HG03565 (cell line): ENCODE measurements at regions not wholly inside any gene's neighbourhood (a gene's known extent, or its start where the extent isn't known, plus 50 kb on each side); places are given as distances from the start of the nearest gene placed in this dataset.

Experiments used
- ATAC-seq: cut with Tn5 transposase; IDR thresholded peaks from one replicate; pipeline ENCODE4 v1.9.1; 2021; ENCODE audit warnings: mild to moderate bottlenecking, moderate library complexity; ENCODE audit not compliant: unreplicated experiment

DNA sequence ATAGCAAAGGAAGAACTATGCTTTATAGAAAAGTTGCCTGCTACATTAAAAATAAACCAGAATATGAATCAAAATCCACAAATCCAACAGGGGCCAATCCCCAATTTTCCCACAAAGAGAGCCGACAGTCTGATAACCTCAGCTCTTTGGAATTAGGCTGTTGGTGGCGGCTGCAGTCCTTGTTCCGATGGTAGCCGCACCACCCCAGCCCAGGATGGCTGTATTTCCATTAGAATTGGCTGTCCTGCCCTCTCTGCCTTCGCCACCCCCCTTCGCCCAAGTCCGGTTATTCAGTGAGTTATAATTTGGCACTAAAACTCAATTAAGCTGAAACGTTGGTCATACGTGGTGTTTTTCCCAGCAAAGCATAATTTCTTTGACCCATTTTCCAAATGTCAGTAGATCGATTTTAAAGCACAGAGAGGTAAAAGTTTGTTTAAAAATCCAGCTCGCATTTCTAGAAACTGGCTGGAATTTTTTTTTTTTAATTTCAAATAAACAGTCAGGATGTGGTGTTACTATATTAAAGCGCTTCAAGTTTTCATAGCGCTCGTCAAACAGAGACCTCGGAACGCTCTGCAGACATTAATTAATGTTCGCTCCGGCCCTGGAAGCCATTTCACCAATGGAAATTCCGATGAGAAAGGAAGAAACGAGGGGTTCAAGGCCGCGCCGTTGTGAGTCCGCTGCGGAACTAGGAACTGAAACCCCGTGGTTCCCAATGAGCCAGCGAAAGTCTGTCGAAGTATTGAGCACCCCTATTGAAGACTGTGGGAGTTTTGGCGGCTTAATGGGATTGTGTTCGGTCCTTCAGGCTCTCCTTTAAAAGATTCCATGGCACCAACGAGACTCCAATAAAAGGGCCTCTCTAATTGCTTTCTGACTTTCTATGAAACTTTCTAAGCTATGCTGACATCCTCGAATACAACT is 104.8 kb upstream of the DIO3 start:
- no peak for ATAC-seq

DNA sequence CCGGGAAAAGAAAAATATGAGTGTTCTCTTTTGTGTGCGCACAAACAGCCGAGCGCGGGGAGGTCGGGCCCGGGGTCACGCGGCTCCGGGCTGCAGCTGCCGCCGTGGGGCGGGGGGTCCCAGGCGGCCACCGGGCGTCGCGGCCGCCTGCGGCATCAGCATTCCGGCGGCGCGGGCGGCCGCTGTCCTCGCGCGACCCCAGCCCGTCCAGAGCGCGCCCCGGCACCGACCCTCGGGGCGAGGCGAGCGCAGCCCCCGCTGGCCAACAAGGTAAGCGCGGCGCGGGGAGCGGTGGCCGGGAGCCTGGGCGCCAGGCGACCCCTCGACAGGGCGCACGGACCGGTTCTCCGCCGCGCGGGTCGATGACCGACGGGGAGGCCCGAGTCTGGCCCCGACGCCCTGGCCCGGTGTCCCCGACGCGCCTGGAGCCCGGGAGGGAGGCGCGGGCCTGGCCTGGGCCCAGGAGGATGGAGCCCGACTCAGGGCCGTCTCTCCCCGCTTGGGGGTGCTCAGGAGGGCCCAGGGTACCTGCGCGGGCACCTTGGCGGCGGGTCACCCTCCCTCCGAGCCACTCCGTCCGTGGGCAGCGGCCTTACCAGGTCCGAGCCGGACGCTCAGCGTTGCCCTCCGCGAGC is 103.9 kb upstream of the DIO3 start:
- no peak for ATAC-seq

DNA sequence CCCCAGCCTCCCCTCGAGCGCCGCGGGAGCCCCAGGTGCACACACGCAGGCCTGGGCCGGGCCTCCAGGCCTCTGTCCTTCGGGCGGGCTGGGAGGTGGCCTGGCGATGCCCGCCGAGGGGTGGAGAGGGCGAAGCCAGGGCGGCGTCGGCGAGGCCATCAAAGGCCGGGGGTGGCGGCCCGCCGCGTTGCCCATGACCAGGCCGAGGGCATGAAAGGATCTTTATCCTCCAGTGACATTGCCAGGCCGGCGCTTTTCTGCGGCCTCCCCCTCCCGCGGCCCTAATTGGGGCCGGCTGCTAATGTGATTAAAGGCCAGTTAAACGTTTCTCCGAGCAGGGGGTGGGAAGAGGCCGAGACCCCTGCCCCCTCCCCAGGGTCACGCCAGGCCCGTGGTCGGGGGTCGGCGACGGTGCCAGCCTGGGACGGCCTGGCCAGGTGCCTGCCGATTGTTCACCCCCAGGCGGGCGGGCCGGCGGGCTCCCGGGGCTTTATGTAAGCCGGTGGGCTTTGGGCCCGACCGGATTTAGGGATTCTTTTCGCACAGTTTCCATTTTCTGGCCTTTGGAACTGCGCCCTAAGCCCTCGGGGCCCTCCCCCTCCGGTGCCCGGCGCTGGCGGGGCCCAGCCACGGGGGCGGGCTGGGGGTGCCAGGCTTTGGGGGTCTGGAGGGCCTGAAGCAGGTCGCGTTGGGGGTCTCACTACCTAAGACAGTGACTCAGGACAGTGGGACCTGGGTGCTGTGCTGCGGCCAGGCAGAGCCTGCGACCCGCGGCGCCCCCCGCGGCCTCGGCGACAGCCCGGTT is 103.2 kb upstream of the DIO3 start:
- no peak for ATAC-seq

DNA sequence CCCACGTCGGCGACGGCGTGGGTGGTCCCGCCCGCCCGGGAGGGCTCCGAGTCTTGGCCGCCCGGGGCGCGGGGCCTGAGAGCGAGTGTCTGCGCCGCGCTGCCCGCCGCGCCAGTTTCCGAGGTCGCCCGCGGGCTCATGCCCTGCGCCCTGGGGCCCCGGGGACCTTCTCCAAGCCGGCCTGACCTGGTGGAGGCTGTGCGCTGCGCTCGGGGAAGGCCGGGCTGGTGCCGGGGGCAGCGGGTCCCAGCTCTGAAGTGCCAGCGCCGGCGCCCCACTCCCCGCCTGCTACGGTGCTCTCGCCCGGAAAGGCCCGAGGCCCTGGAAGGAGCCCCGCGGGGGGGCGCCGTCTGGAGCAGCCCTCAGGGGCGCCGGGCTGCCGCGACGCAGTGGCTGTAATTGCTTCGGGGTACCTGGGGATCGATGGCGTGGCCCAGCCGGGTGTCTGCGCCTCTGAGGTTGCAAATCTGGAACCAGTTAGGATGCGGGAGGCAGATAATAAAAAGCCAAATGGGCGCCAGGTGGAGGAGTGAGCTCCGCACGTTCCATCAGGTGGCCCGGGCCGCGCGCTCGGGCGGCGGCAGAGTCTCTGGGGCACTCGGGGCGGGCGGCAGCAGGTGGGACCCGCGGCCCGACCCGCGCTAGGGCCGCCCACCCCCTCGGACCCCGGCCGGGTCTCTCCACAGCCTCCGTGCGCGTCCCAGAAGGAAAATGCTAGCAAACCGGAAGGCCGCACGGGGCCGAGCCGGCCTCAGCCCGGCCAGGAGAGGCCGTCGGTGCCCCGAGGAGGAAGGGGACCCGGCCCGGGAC is 102.3 kb upstream of the DIO3 start:
- ATAC-seq, result no peak

DNA sequence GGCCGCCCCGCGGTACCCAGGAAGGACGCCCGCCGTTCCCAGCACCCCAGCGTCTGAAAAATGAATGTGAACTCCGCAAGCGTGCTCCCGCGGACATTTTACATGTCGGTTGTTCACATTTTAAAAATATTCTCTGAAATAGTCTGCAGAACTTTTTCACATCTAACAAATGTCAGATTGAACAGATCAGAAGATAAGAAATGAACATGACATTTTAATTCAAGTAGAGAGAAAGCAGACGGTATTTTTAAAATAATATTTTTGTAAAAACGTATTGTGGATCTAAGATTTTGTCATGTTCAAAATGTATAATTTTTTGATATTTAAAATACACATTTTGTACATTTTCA is 101.8 kb upstream of the DIO3 start:
- ATAC-seq, result no peak

DNA sequence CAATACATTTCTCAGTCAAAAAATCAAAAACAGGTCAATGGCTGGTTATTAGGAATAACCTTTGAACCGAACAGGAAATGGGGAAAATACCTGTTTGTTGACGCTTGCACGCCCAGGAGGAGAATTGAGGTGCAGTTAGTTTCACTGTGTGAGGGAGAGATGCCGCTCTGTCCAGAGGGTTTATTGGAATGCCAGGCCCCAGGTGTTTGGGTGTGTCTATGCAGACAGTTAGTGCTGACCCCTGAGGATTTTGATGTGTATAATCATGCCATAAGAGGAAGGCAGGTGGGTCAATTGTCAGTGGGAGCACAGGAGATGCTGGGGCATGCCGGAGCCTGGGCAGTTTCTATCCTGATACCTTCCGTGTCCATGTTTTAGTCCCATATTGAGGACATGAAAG is 100.8 kb upstream of the DIO3 start:
- no peak for ATAC-seq

DNA sequence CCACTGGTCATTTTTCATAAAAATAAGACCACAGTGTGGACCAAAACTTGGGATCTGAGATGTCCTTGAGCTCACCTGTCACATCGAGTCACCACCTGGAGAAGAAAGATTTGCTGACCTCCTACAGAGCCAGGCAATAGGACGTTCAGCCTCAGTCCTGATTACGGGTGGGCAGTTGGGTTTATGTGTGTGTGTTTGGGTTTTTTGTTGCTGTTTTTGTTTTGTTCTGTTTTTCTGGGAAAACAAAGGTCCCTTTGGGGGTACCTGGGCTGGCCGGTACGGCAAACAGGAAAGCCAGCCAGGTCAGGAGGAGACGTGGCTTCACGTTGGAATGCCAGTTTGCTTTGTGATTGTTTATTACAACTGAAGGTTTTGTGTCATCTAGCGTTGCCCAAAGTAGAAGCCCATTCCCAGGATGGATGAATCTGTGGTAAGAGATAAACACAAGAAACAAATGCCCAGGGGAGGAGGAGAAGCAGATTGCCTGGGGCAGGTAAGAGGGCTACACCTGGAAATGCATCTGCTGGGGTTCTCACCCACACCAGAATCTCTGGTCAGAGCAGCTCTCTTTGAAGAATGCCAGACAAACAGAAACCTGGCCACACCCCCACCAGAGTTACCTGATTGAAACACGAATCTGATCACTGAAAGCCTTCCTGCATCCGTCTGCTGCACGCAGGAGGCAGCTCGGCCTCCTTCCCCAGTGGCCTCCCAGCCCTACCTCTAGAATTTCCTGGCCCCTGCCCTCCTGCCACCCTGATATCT is 100.1 kb upstream of the DIO3 start:
- no peak for ATAC-seq

DNA sequence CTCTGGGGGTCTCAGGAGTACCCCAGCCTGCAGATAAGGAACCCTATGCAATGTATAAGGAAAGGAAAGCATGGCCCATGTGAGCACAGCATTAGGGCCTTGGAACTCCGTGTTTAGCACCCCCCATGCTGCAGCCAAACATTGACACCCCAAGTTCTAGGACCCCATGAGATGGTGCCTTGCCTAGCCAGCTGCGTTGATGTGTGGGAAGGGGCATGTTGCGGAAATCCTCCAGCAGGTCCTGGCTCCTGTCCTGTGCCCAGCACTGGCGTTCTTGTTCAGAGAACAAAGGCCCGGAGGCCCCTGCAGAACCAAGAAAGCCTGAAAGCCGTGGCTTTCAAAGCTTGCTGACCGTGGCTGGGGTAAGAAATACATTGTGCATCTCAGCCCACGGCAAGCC is 99.4 kb upstream of the DIO3 start:
- no peak for ATAC-seq

DNA sequence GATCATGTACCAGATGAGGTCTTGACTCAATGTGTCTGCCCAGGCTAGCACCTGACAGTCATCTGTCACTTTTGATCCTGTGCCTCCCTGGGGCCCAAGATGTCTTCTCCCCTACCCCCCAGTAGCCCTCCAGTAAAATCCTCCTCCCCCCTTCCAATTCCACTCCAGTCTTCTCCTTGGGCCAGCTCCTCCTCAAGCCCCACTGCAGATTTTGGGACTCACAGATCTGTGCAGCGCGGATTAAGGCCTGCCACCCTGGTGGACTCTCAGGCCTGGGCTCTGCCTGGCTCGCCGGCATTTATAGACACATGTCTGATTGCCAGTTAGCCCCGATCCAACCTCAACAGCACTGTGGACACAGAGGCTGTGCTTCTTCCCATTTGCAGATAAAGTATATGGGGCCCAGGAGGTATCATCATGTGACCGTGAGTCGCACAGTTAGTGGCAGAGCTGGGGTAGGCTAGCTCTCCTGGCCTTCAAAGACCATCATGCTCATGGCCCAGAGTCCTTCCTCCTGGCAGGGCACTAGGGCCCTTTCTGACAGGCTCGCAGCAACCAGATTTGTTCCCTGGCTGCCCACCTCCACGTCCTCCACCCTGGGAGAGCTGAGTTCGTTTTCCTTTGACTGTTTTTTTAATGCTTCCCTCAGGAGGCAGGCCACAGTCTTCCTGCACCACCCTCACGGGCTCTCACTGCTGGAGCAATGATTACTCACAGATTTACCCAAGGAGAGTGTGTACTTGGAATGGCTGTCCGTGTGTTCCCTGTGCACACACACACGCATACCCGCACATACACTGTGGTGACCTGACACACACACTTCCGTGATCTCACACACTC is 98.3 kb upstream of the DIO3 start:
- no peak for ATAC-seq

DNA sequence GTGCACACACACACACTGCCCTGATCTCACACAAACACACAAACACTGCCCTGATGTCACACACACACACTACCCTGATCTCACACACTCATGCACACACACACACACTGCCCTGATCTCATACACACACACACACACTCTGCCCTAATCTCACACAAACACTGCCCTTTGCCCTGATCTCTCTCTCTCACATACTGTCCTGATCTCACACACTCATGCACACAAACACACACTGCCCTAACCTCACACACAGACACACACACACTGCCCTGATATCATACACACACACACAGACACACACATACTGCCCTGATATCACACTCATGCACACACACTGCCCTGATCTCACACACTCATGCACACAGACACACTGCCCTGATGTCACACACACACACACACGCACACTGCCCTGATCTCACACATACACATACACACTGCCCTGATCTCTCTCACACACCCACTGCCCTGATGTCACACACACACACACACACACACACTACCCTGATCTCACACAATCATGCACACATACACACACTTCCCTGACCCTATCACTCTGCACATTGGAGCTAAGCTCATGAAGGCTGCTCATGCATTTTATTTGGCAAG is 97.6 kb upstream of the DIO3 start:
- no peak for ATAC-seq

DNA sequence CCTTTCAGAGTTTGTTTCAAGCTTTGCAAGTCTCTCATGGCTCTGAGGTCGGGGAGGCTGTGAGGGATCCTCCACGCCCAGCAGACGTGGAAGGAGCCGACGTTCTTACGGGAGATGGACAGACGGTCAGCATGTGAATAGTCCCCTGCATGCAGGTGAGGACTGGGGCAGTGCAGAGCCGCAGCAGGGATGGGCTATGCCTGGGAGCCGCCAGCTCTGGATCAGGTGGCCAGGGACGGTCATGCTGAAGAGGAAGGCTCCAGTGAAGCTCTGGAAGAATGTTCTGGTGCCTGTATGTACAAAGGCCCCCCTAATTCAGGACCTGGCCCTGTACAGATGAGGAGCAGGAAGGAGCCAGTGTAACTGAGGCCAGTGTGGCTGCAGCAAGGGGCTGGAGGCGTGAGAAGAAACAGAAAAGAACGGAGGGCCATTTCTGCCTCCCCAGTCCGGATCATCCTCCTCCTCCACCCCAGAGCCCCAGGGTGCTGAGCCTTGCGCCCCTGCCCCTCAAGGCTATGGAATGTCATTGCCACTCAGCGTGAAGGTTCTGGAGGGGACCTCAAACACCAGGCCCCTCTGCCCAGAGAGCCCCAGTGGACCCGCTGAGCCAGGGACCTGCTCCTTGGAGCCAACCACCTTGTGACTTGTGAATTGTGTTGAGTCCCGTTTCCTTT is 96.8 kb upstream of the DIO3 start:
- no peak for ATAC-seq

DNA sequence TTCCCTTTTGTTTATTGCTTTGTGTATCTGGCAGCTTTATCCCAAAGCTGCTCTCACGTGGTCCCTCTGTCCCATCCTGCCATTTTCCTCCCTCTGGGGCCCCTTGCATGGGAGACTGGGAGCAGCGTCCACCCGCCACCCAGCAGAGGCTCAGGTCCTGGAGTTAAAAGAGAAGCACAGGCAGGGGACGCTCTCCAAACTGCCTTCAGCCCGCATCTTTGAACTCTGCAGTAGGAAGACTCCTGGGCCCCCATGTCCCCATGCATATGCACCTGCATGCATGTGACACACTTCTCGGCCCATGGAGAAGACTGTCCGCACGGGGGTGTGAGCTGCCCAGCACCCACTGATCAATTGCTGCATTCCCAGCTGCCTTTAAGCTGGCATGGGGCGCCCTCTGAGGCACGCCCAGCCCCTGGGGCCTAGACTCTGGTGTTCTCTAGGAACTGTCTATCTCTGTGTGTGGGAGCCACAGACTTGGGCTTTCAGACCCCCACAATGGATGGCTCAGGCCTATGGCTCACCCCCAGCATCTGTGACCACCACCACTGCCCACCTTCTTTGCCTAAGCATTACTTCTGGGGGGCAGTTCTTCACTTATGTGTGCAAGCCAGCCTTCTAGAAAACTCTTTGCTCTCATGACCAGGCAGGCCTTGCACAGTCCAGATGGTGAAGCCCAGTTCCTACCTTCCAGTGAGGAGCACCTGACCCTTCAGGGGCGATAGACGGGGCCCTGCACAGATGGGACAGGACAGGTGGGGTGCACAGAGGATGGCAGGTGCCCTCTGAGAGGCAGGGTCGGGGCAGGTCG is 96.1 kb upstream of the DIO3 start:
- ATAC-seq, result no peak

DNA sequence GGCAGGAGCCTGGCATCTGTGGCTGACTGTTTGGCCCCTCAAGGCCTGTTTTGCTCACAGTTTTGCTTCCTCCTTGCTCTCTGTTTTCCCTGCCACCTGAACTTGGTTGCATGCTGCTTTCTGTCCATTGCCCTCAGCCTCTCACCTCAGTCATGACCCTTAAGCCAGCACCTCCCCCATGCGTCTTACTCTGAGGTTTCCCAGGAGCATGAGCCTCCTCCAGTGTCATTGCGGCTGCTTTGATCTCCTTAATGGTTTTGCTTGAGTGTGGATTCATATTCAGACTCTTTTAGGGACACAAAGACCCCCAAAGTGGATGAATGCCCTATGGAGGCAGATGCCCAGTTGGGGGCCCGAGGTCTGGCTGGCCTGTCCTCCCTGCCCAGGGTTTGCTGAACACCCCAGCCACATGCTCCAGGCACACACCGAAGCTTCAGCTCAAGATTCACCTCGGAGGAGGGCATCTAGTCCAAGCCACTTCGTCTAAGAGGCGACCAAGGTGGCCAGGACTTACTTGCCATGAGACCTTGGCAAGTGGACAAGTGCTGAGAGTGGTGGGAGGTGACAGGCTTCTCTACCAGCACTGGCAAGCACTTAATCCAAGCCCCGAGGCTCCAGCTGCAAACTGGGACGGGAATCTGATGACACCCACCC is 95.4 kb upstream of the DIO3 start:
- ATAC-seq, result no peak

DNA sequence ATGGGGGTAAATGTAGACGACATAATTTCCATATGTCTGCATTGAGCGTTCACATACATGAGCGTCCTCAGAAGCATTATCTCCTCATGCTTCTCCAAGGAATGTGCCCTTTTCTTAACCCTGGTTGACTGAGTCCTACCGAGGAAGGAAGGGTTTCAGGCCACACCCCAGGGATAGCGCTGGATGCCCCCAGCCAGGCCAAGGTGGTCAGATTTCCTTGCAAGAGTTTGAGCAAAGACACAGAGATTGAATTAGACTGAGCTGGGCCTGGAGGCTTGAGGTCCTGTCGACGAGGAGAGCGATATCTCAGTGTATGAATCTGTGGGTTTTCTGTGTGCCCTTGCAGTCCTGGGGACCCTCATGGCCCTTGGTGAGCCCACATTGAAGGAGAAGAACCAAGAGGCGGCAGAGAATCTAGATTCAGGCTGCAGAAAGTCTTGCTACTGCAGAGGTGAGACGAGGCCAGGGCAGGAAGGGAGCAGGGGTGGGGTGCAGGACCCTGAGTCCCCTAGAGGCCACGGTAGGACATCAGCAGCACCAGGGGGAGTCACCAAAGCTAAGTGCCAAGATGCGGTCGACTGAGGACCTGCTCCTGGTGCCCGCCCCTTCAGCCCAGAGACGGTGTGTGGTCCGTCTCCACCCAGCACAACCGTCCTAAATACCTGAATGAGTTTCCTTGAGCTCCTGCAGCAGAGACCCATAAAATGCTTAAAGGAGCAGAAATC is 94.7 kb upstream of the DIO3 start:
- no peak for ATAC-seq

DNA sequence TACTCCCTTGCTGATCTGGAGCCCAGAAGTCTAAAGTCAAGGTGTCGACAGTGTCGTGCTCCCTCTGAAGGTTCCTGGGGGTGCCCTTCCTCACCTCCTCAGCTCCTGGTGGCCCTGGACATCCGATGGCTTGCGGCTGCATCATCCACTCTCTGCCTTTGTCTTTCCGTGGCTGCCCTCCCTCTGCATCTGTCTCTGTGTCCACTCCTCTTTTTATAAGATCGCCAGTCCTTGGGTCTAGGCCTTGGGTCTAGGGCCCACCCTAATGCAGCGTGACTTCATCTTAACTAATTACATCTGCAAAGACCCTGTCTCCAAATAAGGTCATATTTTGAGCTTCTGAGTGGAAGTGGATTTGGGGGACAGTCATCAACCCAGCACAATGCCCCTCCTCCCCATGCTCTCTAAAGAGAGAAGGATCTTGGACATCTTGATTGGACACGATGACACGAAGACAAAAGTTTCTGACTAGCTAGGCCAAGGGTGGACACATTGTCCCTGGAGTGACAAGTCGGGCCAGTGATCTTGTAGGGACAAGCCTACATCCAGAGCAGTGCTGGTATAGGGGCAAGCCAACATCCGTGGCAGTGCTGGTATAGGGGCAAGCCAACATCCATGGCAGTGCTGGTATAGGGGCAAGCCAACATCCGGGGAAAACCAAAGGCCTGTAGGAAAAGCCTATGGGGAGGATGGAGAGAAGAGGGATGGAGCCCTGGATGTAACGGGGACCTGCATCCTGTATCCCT is 93.9 kb upstream of the DIO3 start:
- ATAC-seq, result no peak
